Ovary (tissue), 7 donors: ENCODE measurements at regions not wholly inside any gene's neighbourhood (a gene's known extent, or its start where the extent isn't known, plus 50 kb on each side); places are given as distances from the start of the nearest gene placed in this dataset.

ENCODE experiments used
- DNase-seq, 5 donors: peaks; one replicate each; pipeline ENCODE4 v3.0.0-alpha.2; 2019 to 2020
- H3K27ac ChIP-seq, 2 donors: fragments of 200-600 bp; one replicate each; pipeline versions ENCODE4 v1.5.1 to v1.8.0; 2019 to 2022
- H3K27me3 ChIP-seq: fragments of 200-600 bp; one replicate; pipeline ENCODE4 v1.8.0; 2022
- H3K36me3 ChIP-seq: fragments of 200-600 bp; sonication (generic); one replicate; pipeline ENCODE4 v1.5.1; 2019
- H3K4me1 ChIP-seq: one replicate; pipeline ENCODE4 v1.8.1; 2013; ENCODE audit warnings: mild to moderate bottlenecking, moderate library complexity; ENCODE audit not compliant: insufficient read depth
- H3K4me3 ChIP-seq: fragments of 200-600 bp; sonication (generic); one replicate; pipeline ENCODE4 v1.5.1; 2017
- H3K9me3 ChIP-seq, 2 donors: fragments of 200-600 bp in 1 of 2; sonication (generic) in 1 of 2; one replicate each; pipeline versions ENCODE4 v1.5.1 to v1.8.1; 2013 to 2019; ENCODE audit warnings: mild to moderate bottlenecking in 1 of 2, moderate library complexity in 1 of 2
- EP300 ChIP-seq: sonication (generic); formaldehyde crosslinking; IDR thresholded peaks from one replicate; pipeline ENCODE4 v1.6.1; 2017; ENCODE audit warnings: antibody characterized with exemption
- POLR2A ChIP-seq: fragments of 450-650 bp; IDR thresholded peaks from one replicate; pipeline ENCODE4 v1.6.1; 2017; ENCODE audit warnings: antibody characterized with exemption, mild to moderate bottlenecking, moderate library complexity
- WGBS, 3 donors: extraction: QIAGEN DNeasy Blood & Tissue Kit in 1 of 3; methylation state at CpG; one replicate each; pipeline versions ENCODE4 v1.1.5 to v1.1.7; 2013 to 2017; 5-methylcytosine and 5-hydroxymethylcytosine counted together
- intact Hi-C, 4 donors: fragments of 100-400 bp; cut with DNase I; formaldehyde crosslinking; loops; one replicate each; pipeline versions ENCODE4 v1.11.0 to v1.15.1; 2022 to 2023
- TF ChIP-seq, protein P1 (sequence below), 3 donors: fragments of 450-650 bp in 2 of 3; fragments of 200-600 bp in 1 of 3; IDR thresholded peaks; one replicate each; pipeline versions ENCODE4 v1.5.1 to v1.8.0; 2016 to 2022; ENCODE audit warnings: antibody characterized with exemption in 3 of 3, mild to moderate bottlenecking in 1 of 3
- donor health status: DM: no; HTN: no; CAD: no; lungs with moderate emphysema.
- donor health status: DM: no; HTN: no; CAD: no.
- donor health status: Bipolar disorder and iron deficiency.
- donor health status: DM: no; HTN: no; CAD: no.
- donor health status: DM: yes; HTN: yes; CAD: no.

DNA sequence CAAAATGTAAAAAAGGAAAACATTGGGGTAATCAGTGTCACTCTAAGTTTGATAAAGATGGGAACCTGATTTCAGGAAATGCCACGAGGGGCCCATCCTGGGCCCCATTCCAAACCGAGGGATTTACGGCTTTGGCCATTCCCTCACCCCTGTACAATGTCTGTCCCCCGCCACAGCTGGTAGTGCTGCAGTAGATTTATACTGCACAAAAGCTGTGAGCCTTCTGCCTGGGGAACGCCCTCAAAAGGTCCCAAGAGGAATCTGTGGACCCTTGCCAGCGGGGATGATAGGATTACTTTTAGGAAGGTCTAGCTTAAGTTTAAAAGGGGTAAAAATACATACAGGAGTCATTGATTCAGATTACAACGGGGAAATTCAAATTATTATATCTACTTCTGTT is 173.4 kb upstream of the SGCG start:
- no peaks in the 10 kb centered on the region for H3K36me3 ChIP-seq
- TF ChIP-seq POLR2A (no peak), EP300 (no peak)
- TF ChIP-seq, protein P1, sequence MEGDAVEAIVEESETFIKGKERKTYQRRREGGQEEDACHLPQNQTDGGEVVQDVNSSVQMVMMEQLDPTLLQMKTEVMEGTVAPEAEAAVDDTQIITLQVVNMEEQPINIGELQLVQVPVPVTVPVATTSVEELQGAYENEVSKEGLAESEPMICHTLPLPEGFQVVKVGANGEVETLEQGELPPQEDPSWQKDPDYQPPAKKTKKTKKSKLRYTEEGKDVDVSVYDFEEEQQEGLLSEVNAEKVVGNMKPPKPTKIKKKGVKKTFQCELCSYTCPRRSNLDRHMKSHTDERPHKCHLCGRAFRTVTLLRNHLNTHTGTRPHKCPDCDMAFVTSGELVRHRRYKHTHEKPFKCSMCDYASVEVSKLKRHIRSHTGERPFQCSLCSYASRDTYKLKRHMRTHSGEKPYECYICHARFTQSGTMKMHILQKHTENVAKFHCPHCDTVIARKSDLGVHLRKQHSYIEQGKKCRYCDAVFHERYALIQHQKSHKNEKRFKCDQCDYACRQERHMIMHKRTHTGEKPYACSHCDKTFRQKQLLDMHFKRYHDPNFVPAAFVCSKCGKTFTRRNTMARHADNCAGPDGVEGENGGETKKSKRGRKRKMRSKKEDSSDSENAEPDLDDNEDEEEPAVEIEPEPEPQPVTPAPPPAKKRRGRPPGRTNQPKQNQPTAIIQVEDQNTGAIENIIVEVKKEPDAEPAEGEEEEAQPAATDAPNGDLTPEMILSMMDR (IDR thresholded peaks at IDR 0.05), result no peak
- no peaks in the 10 kb centered on the region for H3K27me3 ChIP-seq
- H3K27ac ChIP-seq, result no peak overlapping the region
- peak in 3 of 5 donors; percentile 12 to 23 (median 15) for DNase-seq
- peaks cover 2% of the 10 kb centered on the region for H3K4me1 ChIP-seq
- 6 to 15% (median 9%) methylated on average over 7 of the region's 7 CpGs for WGBS, 3 donors
- H3K9me3 ChIP-seq, result no peaks in the 10 kb centered on the region
- intact Hi-C loops, result no loop called here
- no peak overlapping the region for H3K4me3 ChIP-seq

DNA sequence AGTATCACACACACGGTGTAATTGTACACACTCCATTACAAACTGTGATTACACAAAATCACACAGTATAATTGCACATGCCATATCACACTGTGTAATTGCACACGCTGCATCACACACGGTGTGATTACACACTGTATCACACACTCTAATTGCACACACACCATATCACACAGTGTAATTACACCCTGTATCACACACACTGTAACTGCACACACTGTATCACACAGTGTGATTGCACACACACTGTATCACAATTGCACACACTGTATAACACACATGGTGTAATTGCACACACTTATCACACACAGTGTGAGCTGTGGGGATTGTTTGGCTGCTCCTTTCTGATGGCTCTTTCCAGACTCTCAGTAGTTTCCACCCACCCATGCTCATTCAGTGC is 162.6 kb upstream of the SGCG start:
- intact Hi-C loops, result loop anchor here in 1 of 4 donors (10.0 kb wide), 1 partner anchor 213 kb away; no protein-coding TSS in a partner anchor
- Histone ChIP-seq H3K4me1 (no peaks in the 10 kb centered on the region), H3K27ac (no peak overlapping the region), H3K9me3 (no peaks in the 10 kb centered on the region), H3K27me3 (no peaks in the 10 kb centered on the region), H3K4me3 (no peak overlapping the region), H3K36me3 (no peaks in the 10 kb centered on the region)
- TF ChIP-seq, protein P1 (IDR thresholded peaks at IDR 0.05), result no peak
- TF ChIP-seq POLR2A, result no peak
- no peak for TF ChIP-seq EP300
- no peak for DNase-seq
- 87 to 90% (median 90%) methylated on average over 3 of the region's 3 CpGs for WGBS, 3 donors

DNA sequence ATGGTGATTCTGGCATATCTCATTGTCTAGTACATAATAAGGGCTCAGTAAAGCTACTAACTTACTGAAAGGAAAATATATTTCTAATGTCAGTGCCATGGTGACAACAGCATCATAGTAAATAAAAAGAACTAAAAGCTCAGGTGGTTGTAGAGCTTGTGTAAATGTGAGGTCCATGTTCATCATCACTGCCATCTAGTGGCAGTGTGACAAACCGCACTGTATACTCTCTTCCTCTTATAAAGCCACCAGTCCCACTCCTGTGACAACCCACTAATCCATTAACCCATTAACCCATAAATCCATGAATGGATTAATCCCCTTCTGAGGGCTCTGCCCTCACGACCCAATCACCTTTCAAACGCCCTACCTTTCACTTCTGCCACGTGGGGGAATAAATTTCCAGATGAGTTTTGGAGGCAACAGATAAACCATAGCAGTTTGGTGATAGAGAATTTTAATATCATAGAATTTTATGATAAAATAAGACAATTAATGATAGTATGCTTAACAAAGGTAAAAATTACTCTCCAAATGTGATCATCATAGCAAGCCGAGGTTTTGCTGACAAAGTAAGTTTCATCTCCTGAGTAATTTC is 160.4 kb upstream of the SGCG start:
- 9 to 13% (median 13%) methylated on average over 5 of the region's 5 CpGs for WGBS, 3 donors
- no peaks in the 10 kb centered on the region for H3K9me3 ChIP-seq
- no peaks in the 10 kb centered on the region for H3K36me3 ChIP-seq
- intact Hi-C loops, result loop anchor here in 1 of 4 donors (10.0 kb wide), 1 partner anchor 216 kb away; no protein-coding TSS in a partner anchor
- no peak overlapping the region for H3K4me3 ChIP-seq
- no peak overlapping the region for H3K27ac ChIP-seq
- no peak for TF ChIP-seq POLR2A
- TF ChIP-seq, protein P1 (IDR thresholded peaks at IDR 0.05), result peak; percentile 46 to 70 (median 64)
- H3K27me3 ChIP-seq, result no peaks in the 10 kb centered on the region
- DNase-seq, result peak in 4 of 5 donors; percentile 19 to 51 (median 32)
- no peaks in the 10 kb centered on the region for H3K4me1 ChIP-seq

DNA sequence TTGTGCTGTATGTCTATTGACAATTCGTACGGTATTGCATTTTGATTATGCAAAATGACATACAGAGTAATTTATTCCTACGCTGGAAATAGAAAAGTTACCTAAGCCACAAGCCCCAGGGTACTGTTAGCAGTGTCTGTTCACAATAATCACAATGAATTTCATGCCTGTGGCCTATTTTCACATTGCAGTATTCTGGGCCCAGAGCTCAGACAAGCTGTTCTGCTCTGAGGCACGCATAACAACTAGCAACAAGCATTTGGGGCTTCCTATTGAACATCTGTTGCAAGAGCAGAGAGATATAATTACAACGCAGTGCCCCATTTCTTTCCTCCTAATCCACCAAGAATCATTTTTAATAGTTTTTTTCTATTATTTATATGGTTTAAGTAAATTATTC is 158.9 kb upstream of the SGCG start:
- intact Hi-C loops, result loop anchor here in 1 of 4 donors (10.0 kb wide), 1 partner anchor 217 kb away; no protein-coding TSS in a partner anchor
- no peaks in the 10 kb centered on the region for H3K36me3 ChIP-seq
- no peak for TF ChIP-seq POLR2A
- TF ChIP-seq EP300, result no peak
- H3K9me3 ChIP-seq, result no peaks in the 10 kb centered on the region
- H3K27me3 ChIP-seq, result no peaks in the 10 kb centered on the region
- no peaks in the 10 kb centered on the region for H3K4me1 ChIP-seq
- DNase-seq, result no peak
- no peak overlapping the region for H3K4me3 ChIP-seq
- 75 to 85% (median 85%) methylated on average over 5 of the region's 5 CpGs for WGBS, 3 donors
- H3K27ac ChIP-seq, result no peak overlapping the region

DNA sequence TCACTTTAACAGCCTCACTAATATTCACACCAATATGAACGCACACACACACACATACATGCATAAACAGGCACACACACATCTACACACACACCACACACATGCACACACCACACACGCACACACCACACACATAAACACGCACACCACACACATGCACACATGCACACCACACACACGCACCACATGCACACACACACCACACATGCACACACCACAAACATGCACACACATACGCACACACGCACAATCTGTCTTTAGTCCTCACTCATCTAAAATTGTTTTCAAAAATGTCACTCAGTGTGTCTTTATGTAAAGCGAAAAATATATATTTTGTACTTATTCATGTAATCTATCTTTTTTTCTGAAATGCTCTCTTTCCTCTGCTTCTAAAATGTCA is 158.1 kb upstream of the SGCG start:
- H3K4me1 ChIP-seq, result no peaks in the 10 kb centered on the region
- no peak overlapping the region for H3K4me3 ChIP-seq
- no peaks in the 10 kb centered on the region for H3K9me3 ChIP-seq
- H3K36me3 ChIP-seq, result no peaks in the 10 kb centered on the region
- no peak overlapping the region for H3K27ac ChIP-seq
- intact Hi-C loops, result loop anchor here in 1 of 4 donors (10.0 kb wide), 1 partner anchor 218 kb away; no protein-coding TSS in a partner anchor
- DNase-seq, result no peak
- TF ChIP-seq POLR2A (no peak), EP300 (no peak)
- TF ChIP-seq, protein P1 (IDR thresholded peaks at IDR 0.05), result no peak
- no peaks in the 10 kb centered on the region for H3K27me3 ChIP-seq
- WGBS, 3 donors, result 89 to 91% (median 89%) methylated on average over 7 of the region's 7 CpGs
